ENCODE measurements at regions not wholly inside any gene's neighbourhood (a gene's known extent, or its start where the extent isn't known, plus 50 kb on each side); places are given as distances from the start of the nearest gene placed in this dataset.
"Not testable (repeated sequence)": the region's sequence is repeated elsewhere in the genome, so short reads cannot be mapped to it uniquely, and the experiment has no call there.

DNA sequence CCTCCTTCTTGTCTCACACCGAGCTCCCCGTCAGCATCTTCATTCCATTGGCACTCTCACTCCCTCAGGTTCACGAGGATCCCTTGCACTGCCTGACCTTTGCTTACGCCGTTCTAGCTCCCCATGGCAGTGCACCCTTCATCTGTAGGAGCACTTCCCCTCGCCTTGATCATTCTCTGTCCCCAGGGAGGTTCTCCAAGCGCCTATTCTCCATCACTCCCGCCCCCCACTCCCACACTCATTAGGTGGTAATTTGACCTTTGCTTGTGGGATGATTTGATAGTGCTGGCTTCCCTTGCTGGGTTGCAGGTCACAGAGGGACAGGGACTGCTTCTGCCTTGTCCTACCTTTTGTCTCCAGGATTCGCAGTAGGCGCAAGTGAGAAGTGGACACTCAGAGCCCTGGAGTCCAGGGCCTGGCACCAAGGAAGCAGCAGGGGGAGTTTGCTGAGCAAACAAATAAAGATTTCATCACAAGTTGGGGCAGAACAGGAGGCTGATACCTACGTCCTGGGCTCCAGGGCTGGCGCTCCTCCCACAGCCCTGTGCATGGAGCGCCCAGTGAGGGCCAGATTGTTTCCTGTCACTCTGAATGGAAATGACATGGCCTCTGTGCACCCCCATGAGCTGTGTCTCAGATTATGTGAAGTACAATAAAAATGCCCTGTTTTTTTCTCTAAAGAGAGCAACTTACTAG lies 82.0 kb upstream of the RUNX3 start:
- no peaks in the 10 kb centered on the region for H3K4me1 ChIP-seq (ENCODE audit: control insufficient read depth in 1 of 2, insufficient read depth in 2 of 2, low read length in 2 of 2)
- H3K9me3 ChIP-seq (ENCODE audit: control insufficient read depth in 1 of 2, low read length in 2 of 2), result no peaks in the 10 kb centered on the region
- no peak overlapping the region for H3K4me3 ChIP-seq (ENCODE audit: low read depth in 1 of 2, low read length in 2 of 2)
- H3K27me3 ChIP-seq (ENCODE audit: low read depth, low read length), result no peaks in the 10 kb centered on the region
- no peaks in the 10 kb centered on the region for H3K36me3 ChIP-seq (ENCODE audit: control insufficient read depth in 1 of 2, insufficient read depth in 2 of 2, low read length in 2 of 2)
- no peak overlapping the region for H3K27ac ChIP-seq (ENCODE audit: low read length)

DNA sequence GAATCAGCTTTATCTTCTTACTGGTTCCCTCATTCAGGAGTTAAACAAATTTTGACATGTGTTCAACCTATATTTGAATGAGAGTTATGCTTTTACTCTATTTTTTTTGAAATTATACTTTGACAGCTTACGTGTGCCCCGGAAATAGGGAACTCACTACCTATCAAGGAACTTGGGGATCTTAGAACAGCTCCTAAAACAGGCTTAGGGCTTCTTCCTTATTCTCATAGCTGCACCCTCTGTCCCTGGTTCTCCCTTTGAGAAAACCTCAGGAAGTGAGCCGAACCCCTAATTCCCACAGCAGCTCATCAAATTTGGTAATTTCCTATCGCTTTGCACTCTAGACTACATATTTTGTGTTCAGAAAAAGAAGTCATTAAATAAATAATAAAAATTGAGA lies 81.2 kb upstream of the RUNX3 start:
- Histone ChIP-seq H3K27ac (ENCODE audit: low read length) (no peak overlapping the region), H3K4me1 (ENCODE audit: control insufficient read depth in 1 of 2, insufficient read depth in 2 of 2, low read length in 2 of 2) (peaks cover 0 to 5% of the 10 kb centered on the region in 2 donors), H3K27me3 (ENCODE audit: low read depth, low read length) (no peaks in the 10 kb centered on the region), H3K36me3 (ENCODE audit: control insufficient read depth in 1 of 2, insufficient read depth in 2 of 2, low read length in 2 of 2) (no peaks in the 10 kb centered on the region), H3K4me3 (ENCODE audit: low read depth in 1 of 2, low read length in 2 of 2) (no peak overlapping the region), H3K9me3 (ENCODE audit: control insufficient read depth in 1 of 2, low read length in 2 of 2) (no peaks in the 10 kb centered on the region)

DNA sequence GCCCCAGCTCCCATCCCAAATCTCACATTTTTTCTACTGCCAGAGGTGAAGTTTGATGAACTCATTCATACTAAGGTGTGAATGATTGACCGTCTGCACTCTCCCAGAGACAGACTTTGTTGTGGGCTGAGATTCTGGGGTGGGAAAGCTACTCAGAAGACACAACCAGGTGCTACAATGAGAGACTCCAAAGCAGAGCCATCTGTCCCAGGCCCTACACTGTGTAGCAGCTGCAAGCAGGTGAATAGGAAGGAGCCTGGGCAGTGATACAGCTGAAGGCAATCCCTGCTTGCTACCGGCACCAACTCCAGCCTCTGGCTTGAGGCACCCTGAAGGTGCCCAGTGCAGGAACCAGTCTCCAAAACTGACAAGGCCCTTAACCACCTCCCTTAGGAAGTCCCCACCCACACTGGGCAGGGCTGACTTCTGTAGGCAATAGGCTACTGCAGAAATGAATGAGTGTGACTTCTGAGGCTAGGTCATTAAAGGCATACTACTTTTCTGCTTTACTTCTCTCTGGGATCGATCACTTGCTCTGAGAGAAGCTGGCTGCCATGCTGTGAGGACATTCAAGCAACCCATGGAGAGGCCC lies 79.7 kb upstream of the RUNX3 start:
- Histone ChIP-seq H3K9me3 (ENCODE audit: control insufficient read depth in 1 of 2, low read length in 2 of 2) (no peaks in the 10 kb centered on the region), H3K4me3 (ENCODE audit: low read depth in 1 of 2, low read length in 2 of 2) (no peak overlapping the region), H3K27me3 (ENCODE audit: low read depth, low read length) (no peaks in the 10 kb centered on the region), H3K27ac (ENCODE audit: low read length) (no peak overlapping the region), H3K4me1 (ENCODE audit: control insufficient read depth in 1 of 2, insufficient read depth in 2 of 2, low read length in 2 of 2) (peaks cover 0 to 5% of the 10 kb centered on the region in 2 donors), H3K36me3 (ENCODE audit: control insufficient read depth in 1 of 2, insufficient read depth in 2 of 2, low read length in 2 of 2) (no peaks in the 10 kb centered on the region)

- Histone ChIP-seq H3K4me1 (ENCODE audit: control insufficient read depth in 1 of 2, insufficient read depth in 2 of 2, low read length in 2 of 2) (peaks cover 0 to 5% of the 10 kb centered on the region in 2 donors), H3K4me3 (ENCODE audit: low read depth in 1 of 2, low read length in 2 of 2) (no peak overlapping the region), H3K36me3 (ENCODE audit: control insufficient read depth in 1 of 2, insufficient read depth in 2 of 2, low read length in 2 of 2) (no peaks in the 10 kb centered on the region), H3K27ac (ENCODE audit: low read length) (no peak overlapping the region), H3K27me3 (ENCODE audit: low read depth, low read length) (no peaks in the 10 kb centered on the region), H3K9me3 (ENCODE audit: control insufficient read depth in 1 of 2, low read length in 2 of 2) (no peaks in the 10 kb centered on the region)
Observed at GRCh38 chr1:25008192-25008485, 78.1 kb upstream of the RUNX3 start.

- H3K9me3 ChIP-seq (ENCODE audit: control insufficient read depth in 1 of 2, low read length in 2 of 2); H3K27me3 ChIP-seq (ENCODE audit: low read depth, low read length); H3K4me3 ChIP-seq (ENCODE audit: low read depth in 1 of 2, low read length in 2 of 2); H3K27ac ChIP-seq (ENCODE audit: low read length); H3K36me3 ChIP-seq (ENCODE audit: control insufficient read depth in 1 of 2, insufficient read depth in 2 of 2, low read length in 2 of 2); H3K4me1 ChIP-seq (ENCODE audit: control insufficient read depth in 1 of 2, insufficient read depth in 2 of 2, low read length in 2 of 2): not testable (repeated sequence)
Observed at GRCh38 chr1:25007390-25008191, 77.5 kb upstream of the RUNX3 start.

- H3K36me3 ChIP-seq (ENCODE audit: control insufficient read depth in 1 of 2, insufficient read depth in 2 of 2, low read length in 2 of 2), result no peaks in the 10 kb centered on the region
- no peaks in the 10 kb centered on the region for H3K27me3 ChIP-seq (ENCODE audit: low read depth, low read length)
- no peak overlapping the region for H3K27ac ChIP-seq (ENCODE audit: low read length)
- H3K4me3 ChIP-seq (ENCODE audit: low read depth in 1 of 2, low read length in 2 of 2), result no peak overlapping the region
- H3K9me3 ChIP-seq (ENCODE audit: control insufficient read depth in 1 of 2, low read length in 2 of 2), result no peaks in the 10 kb centered on the region
- H3K4me1 ChIP-seq (ENCODE audit: control insufficient read depth in 1 of 2, insufficient read depth in 2 of 2, low read length in 2 of 2), result peaks cover 0 to 5% of the 10 kb centered on the region in 2 donors
Observed at GRCh38 chr1:25006770-25007169, 76.7 kb upstream of the RUNX3 start.

DNA sequence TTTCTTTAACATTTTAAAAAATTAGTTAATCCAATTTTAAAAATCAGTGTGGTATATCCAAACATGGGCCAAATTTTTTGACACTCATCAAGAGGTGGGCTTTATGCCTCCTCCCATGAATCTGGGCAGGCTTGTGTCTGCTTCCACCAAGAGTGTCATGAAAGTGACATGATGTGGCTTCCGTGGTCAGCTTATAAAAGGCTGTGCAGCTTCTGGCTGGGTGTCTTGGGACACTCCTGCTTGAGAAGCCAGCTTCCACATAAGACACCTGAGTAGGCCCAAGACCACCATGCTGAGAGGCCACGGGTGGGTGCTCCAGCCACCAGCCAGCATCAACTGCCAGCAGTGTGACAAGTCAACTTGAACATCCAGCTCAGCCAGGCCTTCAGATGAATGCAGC lies 74.3 kb upstream of the RUNX3 start:
- H3K36me3 ChIP-seq (ENCODE audit: control insufficient read depth in 1 of 2, insufficient read depth in 2 of 2, low read length in 2 of 2), result no peaks in the 10 kb centered on the region
- no peaks in the 10 kb centered on the region for H3K9me3 ChIP-seq (ENCODE audit: control insufficient read depth in 1 of 2, low read length in 2 of 2)
- H3K27ac ChIP-seq (ENCODE audit: low read length), result no peak overlapping the region
- no peaks in the 10 kb centered on the region for H3K27me3 ChIP-seq (ENCODE audit: low read depth, low read length)
- no peak overlapping the region for H3K4me3 ChIP-seq (ENCODE audit: low read depth in 1 of 2, low read length in 2 of 2)
- H3K4me1 ChIP-seq (ENCODE audit: control insufficient read depth in 1 of 2, insufficient read depth in 2 of 2, low read length in 2 of 2), result peaks cover 0 to 5% of the 10 kb centered on the region in 2 donors

GRCh38 chr1:25003457-25004190 lies 73.5 kb upstream of the RUNX3 start:
- Histone ChIP-seq H3K4me1 (ENCODE audit: control insufficient read depth in 1 of 2, insufficient read depth in 2 of 2, low read length in 2 of 2) (peaks cover 0 to 5% of the 10 kb centered on the region in 2 donors), H3K36me3 (ENCODE audit: control insufficient read depth in 1 of 2, insufficient read depth in 2 of 2, low read length in 2 of 2) (no peaks in the 10 kb centered on the region), H3K27me3 (ENCODE audit: low read depth, low read length) (no peaks in the 10 kb centered on the region), H3K9me3 (ENCODE audit: control insufficient read depth in 1 of 2, low read length in 2 of 2) (no peaks in the 10 kb centered on the region), H3K27ac (ENCODE audit: low read length) (no peak overlapping the region), H3K4me3 (ENCODE audit: low read depth in 1 of 2, low read length in 2 of 2) (no peak overlapping the region)

DNA sequence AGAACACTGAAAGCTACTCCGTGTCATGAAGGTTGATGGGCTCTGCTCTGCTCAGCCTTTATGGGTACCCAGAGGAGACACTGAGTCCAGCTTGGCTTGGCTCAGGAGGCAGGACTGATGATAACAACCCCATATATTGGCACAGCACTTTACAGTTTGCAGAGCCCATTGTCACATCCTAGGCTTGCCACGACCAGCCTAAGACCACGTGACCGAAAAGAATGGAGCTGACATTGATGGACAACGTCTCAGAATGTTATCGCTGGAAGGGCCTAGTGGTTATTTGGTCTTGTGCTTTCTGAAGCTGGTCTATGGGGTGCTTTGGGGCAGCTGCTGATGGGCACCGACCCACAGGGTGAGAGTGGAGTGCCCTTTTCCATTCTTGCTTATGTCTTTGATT lies 72.9 kb upstream of the RUNX3 start:
- Histone ChIP-seq H3K9me3 (ENCODE audit: control insufficient read depth in 1 of 2, low read length in 2 of 2) (no peaks in the 10 kb centered on the region), H3K4me3 (ENCODE audit: low read depth in 1 of 2, low read length in 2 of 2) (no peak overlapping the region)

DNA sequence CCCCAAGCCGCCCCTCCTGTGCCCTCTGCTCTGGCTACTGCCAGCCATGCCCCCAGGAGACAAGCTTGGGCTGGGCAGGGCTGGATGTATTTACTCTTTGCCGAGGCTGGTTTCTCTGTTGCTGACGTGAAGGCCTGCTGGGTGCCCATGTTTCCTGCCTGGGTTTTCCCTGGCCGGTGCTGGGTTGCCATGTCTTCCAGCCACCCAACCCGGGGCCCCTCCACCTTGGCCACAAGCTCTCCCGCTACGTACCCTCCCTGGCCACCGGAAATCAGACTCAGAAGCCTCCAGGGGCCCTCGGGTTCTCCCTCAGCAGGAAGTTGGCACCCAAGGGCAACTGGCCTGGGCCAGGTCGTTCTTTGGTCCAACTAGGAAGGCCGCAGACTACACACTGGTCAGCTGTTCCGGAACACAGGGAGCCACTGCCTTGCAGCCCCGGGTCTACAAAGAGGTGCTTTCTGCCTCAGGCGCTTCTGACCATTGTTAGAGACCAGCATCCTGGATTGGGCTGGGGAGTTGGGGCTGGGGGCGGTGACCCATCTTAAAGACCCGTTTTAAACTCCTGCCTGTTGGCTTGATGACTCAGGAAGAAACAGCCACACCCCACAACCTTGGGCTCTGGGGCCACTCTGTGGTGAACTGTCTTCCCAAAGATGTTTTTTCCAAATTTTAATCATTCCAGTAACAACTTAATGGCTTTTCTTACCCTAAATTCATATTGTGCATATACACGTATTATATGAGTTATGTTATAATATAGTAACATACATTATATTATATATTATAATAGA lies 71.2 kb upstream of the RUNX3 start:
- H3K36me3 ChIP-seq (ENCODE audit: control insufficient read depth in 1 of 2, insufficient read depth in 2 of 2, low read length in 2 of 2), result no peaks in the 10 kb centered on the region
- H3K4me1 ChIP-seq (ENCODE audit: control insufficient read depth in 1 of 2, insufficient read depth in 2 of 2, low read length in 2 of 2), result no peaks in the 10 kb centered on the region
- no peaks in the 10 kb centered on the region for H3K27me3 ChIP-seq (ENCODE audit: low read depth, low read length)
- no peaks in the 10 kb centered on the region for H3K9me3 ChIP-seq (ENCODE audit: control insufficient read depth in 1 of 2, low read length in 2 of 2)
- H3K27ac ChIP-seq (ENCODE audit: low read length), result no peak overlapping the region
- no peak overlapping the region for H3K4me3 ChIP-seq (ENCODE audit: low read depth in 1 of 2, low read length in 2 of 2)

More for the DNA sequence above, 72.9 kb upstream of the RUNX3 start:
- peaks cover 0 to 5% of the 10 kb centered on the region in 2 donors for H3K4me1 ChIP-seq (ENCODE audit: control insufficient read depth in 1 of 2, insufficient read depth in 2 of 2, low read length in 2 of 2)
- no peak overlapping the region for H3K27ac ChIP-seq (ENCODE audit: low read length)
- H3K27me3 ChIP-seq (ENCODE audit: low read depth, low read length), result no peaks in the 10 kb centered on the region
- H3K36me3 ChIP-seq (ENCODE audit: control insufficient read depth in 1 of 2, insufficient read depth in 2 of 2, low read length in 2 of 2), result no peaks in the 10 kb centered on the region

DNA sequence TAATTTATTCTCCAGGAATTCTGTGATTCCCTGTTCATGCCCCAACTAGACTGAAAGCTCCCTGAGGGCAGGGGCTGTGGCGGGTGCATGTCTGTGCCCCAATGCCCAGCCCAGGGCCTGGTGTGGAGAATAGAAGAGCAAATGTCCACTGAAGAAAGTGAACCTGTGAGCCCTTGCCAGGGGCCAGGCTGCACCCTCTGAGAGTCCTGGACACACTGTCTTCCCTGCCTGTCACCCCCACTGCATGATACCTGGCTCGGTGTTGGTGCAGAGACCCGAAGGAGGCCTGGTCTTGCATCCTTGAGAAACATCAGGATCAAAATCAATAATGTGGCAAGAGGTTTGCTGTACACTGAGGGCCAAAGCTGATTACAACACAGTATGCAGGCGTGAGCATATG lies 69.8 kb upstream of the RUNX3 start:
- Histone ChIP-seq H3K4me1 (ENCODE audit: control insufficient read depth in 1 of 2, insufficient read depth in 2 of 2, low read length in 2 of 2) (no peaks in the 10 kb centered on the region), H3K27me3 (ENCODE audit: low read depth, low read length) (no peaks in the 10 kb centered on the region), H3K27ac (ENCODE audit: low read length) (no peak overlapping the region), H3K9me3 (ENCODE audit: control insufficient read depth in 1 of 2, low read length in 2 of 2) (no peaks in the 10 kb centered on the region), H3K36me3 (ENCODE audit: control insufficient read depth in 1 of 2, insufficient read depth in 2 of 2, low read length in 2 of 2) (no peaks in the 10 kb centered on the region), H3K4me3 (ENCODE audit: low read depth in 1 of 2, low read length in 2 of 2) (no peak overlapping the region)

Measured in muscle layer of duodenum (tissue), 2 donors.